Astrocyte (in vitro differentiated cells and primary cell): ENCODE measurements at regions not wholly inside any gene's neighbourhood (a gene's known extent, or its start where the extent isn't known, plus 50 kb on each side); places are given as distances from the start of the nearest gene placed in this dataset.

Experiments used
- EZH2 ChIP-seq: IDR thresholded peaks from 2 replicates; pipeline ENCODE4 v1.6.1; 2012; ENCODE audit warnings: mild to moderate bottlenecking, low read length, inconsistent platforms; ENCODE audit not compliant: insufficient read depth
- TF ChIP-seq, protein P1 (sequence below): IDR thresholded peaks from 2 replicates; pipeline ENCODE4 v1.5.1; 2011; ENCODE audit warnings: low read depth, mild to moderate bottlenecking, inconsistent platforms, low read length, moderate library complexity; ENCODE audit not compliant: insufficient read depth

DNA sequence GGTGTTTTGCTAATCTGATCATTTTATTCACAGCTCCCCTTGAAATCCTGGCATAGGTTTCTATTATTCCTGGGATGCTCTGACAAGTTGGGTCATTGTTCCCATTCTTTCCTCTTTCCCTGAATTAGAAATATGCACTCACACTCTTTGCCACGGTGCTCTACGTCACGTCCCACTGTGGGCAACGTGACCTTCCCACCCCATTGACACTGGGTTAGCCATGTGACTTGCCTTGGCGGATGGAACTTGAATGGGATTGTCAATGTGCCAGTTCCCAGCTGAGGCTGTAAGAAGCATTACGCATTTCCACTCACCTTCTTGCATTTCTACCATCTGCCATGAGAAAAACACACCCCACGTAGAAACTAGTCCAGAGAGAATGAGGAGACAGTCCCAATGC is 492.4 kb downstream of the SHISA9 start:
- TF ChIP-seq, protein P1, sequence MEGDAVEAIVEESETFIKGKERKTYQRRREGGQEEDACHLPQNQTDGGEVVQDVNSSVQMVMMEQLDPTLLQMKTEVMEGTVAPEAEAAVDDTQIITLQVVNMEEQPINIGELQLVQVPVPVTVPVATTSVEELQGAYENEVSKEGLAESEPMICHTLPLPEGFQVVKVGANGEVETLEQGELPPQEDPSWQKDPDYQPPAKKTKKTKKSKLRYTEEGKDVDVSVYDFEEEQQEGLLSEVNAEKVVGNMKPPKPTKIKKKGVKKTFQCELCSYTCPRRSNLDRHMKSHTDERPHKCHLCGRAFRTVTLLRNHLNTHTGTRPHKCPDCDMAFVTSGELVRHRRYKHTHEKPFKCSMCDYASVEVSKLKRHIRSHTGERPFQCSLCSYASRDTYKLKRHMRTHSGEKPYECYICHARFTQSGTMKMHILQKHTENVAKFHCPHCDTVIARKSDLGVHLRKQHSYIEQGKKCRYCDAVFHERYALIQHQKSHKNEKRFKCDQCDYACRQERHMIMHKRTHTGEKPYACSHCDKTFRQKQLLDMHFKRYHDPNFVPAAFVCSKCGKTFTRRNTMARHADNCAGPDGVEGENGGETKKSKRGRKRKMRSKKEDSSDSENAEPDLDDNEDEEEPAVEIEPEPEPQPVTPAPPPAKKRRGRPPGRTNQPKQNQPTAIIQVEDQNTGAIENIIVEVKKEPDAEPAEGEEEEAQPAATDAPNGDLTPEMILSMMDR: no peak
- no peak for TF ChIP-seq EZH2
